PC-9 (cell line): ENCODE measurements at regions not wholly inside any gene's neighbourhood (a gene's known extent, or its start where the extent isn't known, plus 50 kb on each side); places are given as distances from the start of the nearest gene placed in this dataset.

Experiments
- BruUV-seq: library from RNA; stranded (reverse); fragments of 400-500 nt; replicated peaks from 2 replicates; lab custom pipeline; 2021; lab: Mats Ljungman, UMichigan
- CTCF ChIA-PET: fragments of 300-600 bp; sonication (Branson Sonifier 250); formaldehyde crosslinking; loops from one replicate; lab custom pipeline; 2022; ENCODE audit warnings: antibody characterized with exemption; lab: Charles Lee
- POLR2A ChIA-PET: fragments of 300-600 bp; sonication (Branson Sonifier 250); formaldehyde crosslinking; loops from one replicate; lab custom pipeline; 2022; ENCODE audit warnings: antibody characterized with exemption; ENCODE audit not compliant: unreplicated experiment; lab: Charles Lee
- DNase-seq, 2 experiments: peaks; one replicate each; pipeline versions ENCODE4 v3.0.0 to v3.0.0-alpha.2; 2015 to 2022; ENCODE audit warnings: mixed read lengths in 1 of 2
- H2AFZ ChIP-seq: fragments of 200-600 bp; sonication (generic); 2 replicates; pipeline ENCODE4 v1.8.1; 2017; ENCODE audit warnings: antibody characterized with exemption
- H3F3A ChIP-seq: fragments of 200-600 bp; sonication (generic); 2 replicates; pipeline ENCODE4 v1.8.1; 2017; ENCODE audit warnings: antibody characterized with exemption, mild to moderate bottlenecking, low read depth; ENCODE audit not compliant: insufficient read depth
- H3K27ac ChIP-seq: fragments of 200-600 bp; sonication (generic); 2 replicates; pipeline ENCODE4 v1.6.1; 2016; ENCODE audit warnings: mixed run types
- H3K27me3 ChIP-seq: fragments of 200-600 bp; sonication (generic); 2 replicates; pipeline ENCODE4 v1.6.1; 2016; ENCODE audit warnings: low read depth, mixed run types; ENCODE audit not compliant: insufficient read depth
- H3K36me3 ChIP-seq: fragments of 200-600 bp; sonication (generic); 2 replicates; pipeline ENCODE4 v1.6.1; 2016; ENCODE audit warnings: low read depth, mixed run types
- H3K4me1 ChIP-seq: fragments of 200-600 bp; sonication (generic); replicated peaks from 2 replicates; pipeline ENCODE4 v1.6.1; 2016; ENCODE audit warnings: mixed run types; ENCODE audit not compliant: insufficient read depth
- H3K4me2 ChIP-seq: fragments of 200-600 bp; sonication (generic); 2 replicates; pipeline ENCODE4 v1.6.1; 2017; ENCODE audit warnings: mixed run types
- H3K4me3 ChIP-seq: fragments of 200-600 bp; sonication (generic); 2 replicates; pipeline ENCODE4 v1.6.1; 2016; ENCODE audit warnings: mixed run types
- H3K79me2 ChIP-seq: fragments of 200-600 bp; sonication (generic); 2 replicates; pipeline ENCODE4 v1.6.1; 2017; ENCODE audit warnings: low read depth, mixed run types
- H3K9me2 ChIP-seq: fragments of 200-600 bp; sonication (generic); 2 replicates; pipeline ENCODE4 v1.8.1; 2017; ENCODE audit warnings: mild to moderate bottlenecking; ENCODE audit not compliant: insufficient read depth
- H3K9me3 ChIP-seq: fragments of 200-600 bp; sonication (generic); 2 replicates; pipeline ENCODE4 v1.8.1; 2016; ENCODE audit warnings: low read depth; ENCODE audit not compliant: insufficient read depth
- H4K20me1 ChIP-seq: fragments of 200-600 bp; sonication (generic); 2 replicates; pipeline ENCODE4 v1.8.1; 2017; ENCODE audit not compliant: insufficient read depth
- EZH2 ChIP-seq: fragments of 200-600 bp; sonication (generic); IDR thresholded peaks from 2 replicates; pipeline ENCODE4 v1.8.0; 2017; ENCODE audit warnings: antibody characterized with exemption, low read depth
- intact Hi-C: fragments of 100-400 bp; cut with micrococcal nuclease; formaldehyde crosslinking; loops from one replicate; pipeline ENCODE4 v1.10.0; 2022; ENCODE audit not compliant: unreplicated experiment
- TF ChIP-seq, protein P1 (sequence below): fragments of 200-600 bp; sonication (generic); conservative IDR thresholded peaks from 2 replicates; pipeline ENCODE4 v1.6.1; 2017; ENCODE audit warnings: mixed run types, antibody characterized with exemption, mild to moderate bottlenecking, moderate library complexity

DNA sequence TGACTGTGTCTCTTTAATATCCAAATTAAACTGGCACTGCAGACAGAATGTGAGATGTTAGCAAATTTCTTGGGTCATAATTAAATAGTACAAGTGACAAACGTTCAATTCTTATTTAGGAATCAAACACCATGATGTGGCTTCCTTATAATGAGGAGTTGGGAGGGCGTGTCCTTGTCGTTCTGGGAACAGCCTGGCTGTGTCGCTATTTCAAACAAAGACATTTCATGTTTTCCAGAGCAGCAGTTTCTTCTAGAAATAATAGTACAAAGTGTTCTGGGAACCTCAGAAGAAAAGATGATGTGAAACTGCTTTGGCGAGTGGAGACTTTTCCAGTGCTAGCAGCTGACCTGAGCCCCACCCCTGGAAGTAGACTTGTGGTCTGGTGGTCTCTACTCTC, 301.7 kb upstream of the N4BP1 start:
- Histone ChIP-seq H3K4me1 (no peaks in the 10 kb centered on the region), H3K36me3 (no peaks in the 10 kb centered on the region), H3K4me3 (no peak overlapping the region), H3K79me2 (no peaks in the 10 kb centered on the region), H3F3A (no peaks in the 10 kb centered on the region), H3K4me2 (no peak overlapping the region), H3K9me3 (no peaks in the 10 kb centered on the region), H3K27me3 (peaks cover 20% of the 10 kb centered on the region), H4K20me1 (no peaks in the 10 kb centered on the region), H2AFZ (no peak overlapping the region), H3K27ac (no peak overlapping the region), H3K9me2 (no peaks in the 10 kb centered on the region)
- DNase-seq, result no peak
- intact Hi-C loops, result no loop called here
- TF ChIP-seq, protein P1, sequence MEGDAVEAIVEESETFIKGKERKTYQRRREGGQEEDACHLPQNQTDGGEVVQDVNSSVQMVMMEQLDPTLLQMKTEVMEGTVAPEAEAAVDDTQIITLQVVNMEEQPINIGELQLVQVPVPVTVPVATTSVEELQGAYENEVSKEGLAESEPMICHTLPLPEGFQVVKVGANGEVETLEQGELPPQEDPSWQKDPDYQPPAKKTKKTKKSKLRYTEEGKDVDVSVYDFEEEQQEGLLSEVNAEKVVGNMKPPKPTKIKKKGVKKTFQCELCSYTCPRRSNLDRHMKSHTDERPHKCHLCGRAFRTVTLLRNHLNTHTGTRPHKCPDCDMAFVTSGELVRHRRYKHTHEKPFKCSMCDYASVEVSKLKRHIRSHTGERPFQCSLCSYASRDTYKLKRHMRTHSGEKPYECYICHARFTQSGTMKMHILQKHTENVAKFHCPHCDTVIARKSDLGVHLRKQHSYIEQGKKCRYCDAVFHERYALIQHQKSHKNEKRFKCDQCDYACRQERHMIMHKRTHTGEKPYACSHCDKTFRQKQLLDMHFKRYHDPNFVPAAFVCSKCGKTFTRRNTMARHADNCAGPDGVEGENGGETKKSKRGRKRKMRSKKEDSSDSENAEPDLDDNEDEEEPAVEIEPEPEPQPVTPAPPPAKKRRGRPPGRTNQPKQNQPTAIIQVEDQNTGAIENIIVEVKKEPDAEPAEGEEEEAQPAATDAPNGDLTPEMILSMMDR, result no peak
- TF ChIP-seq EZH2, result no peak
- ChIA-PET CTCF (no interaction called here), POLR2A (no interaction called here)
- BruUV-seq, result no TSS peak

DNA sequence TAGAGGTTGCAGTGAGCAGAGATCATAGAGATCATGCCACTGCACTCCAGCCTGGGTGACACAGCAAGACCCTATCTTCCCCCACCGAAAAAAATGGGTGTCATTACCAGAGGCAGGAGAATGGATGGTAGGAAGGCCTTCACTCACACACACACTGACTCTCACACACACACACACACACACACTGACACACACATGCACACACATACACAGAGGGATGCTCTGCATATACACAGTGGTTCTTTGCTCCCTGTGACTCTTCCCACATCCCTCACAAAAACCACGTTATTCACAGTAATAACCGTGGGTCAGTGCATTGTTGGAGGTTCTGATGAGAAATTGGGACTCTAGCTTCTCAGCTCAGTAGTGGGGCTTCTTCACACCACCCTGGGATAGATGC, 300.2 kb upstream of the N4BP1 start:
- peaks cover 34% of the 10 kb centered on the region for H3K27me3 ChIP-seq
- H4K20me1 ChIP-seq, result no peaks in the 10 kb centered on the region
- ChIA-PET POLR2A (no interaction called here), CTCF (no interaction called here)
- no peak overlapping the region for H3K4me3 ChIP-seq
- no peaks in the 10 kb centered on the region for H3K9me2 ChIP-seq
- no peak overlapping the region for H3K4me2 ChIP-seq
- no peak for DNase-seq
- no peaks in the 10 kb centered on the region for H3K79me2 ChIP-seq
- H3K27ac ChIP-seq, result no peak overlapping the region
- H2AFZ ChIP-seq, result no peak overlapping the region
- no peak for TF ChIP-seq EZH2
- TF ChIP-seq, protein P1, result no peak
- intact Hi-C loops, result no loop called here
- H3K9me3 ChIP-seq, result no peaks in the 10 kb centered on the region
- H3K4me1 ChIP-seq, result no peaks in the 10 kb centered on the region
- H3K36me3 ChIP-seq, result no peaks in the 10 kb centered on the region
- H3F3A ChIP-seq, result no peaks in the 10 kb centered on the region
- BruUV-seq, result no TSS peak

DNA sequence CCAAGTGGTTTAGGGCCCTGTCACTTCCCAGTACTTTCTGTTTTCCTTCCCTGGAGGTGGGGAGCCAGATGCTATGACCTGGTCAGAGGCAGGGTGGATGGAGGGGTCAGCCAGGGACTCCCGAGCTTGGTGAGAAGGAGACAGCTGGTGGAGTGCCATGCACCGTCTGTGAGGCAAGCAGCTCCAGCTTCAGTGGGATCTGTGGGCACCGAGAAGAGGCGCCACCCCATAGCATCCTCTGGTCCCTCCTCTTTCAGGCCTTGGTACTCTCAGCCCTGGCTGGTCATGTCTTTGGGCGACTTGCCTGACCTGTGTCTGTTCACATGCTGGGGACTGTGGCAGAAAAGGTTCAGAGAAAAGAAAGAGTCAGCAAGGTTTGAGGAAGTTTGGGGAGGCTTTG, 299.3 kb upstream of the N4BP1 start:
- POLR2A ChIA-PET, result no interaction called here
- Histone ChIP-seq H3F3A (no peaks in the 10 kb centered on the region), H3K27ac (no peak overlapping the region), H3K9me2 (no peaks in the 10 kb centered on the region), H3K79me2 (no peaks in the 10 kb centered on the region), H3K4me2 (no peak overlapping the region), H2AFZ (no peak overlapping the region), H3K4me3 (no peak overlapping the region), H3K27me3 (peaks cover 43% of the 10 kb centered on the region), H3K9me3 (no peaks in the 10 kb centered on the region), H3K4me1 (no peaks in the 10 kb centered on the region), H4K20me1 (no peaks in the 10 kb centered on the region), H3K36me3 (no peaks in the 10 kb centered on the region)
- CTCF ChIA-PET, result no interaction called here
- no TSS peak for BruUV-seq
- no peak for DNase-seq
- intact Hi-C loops, result no loop called here
- no peak for TF ChIP-seq EZH2
- TF ChIP-seq, protein P1, result no peak
